ENCODE measurements at regions not wholly inside any gene's neighbourhood (a gene's known extent, or its start where the extent isn't known, plus 50 kb on each side); places are given as distances from the start of the nearest gene placed in this dataset.

DNA sequence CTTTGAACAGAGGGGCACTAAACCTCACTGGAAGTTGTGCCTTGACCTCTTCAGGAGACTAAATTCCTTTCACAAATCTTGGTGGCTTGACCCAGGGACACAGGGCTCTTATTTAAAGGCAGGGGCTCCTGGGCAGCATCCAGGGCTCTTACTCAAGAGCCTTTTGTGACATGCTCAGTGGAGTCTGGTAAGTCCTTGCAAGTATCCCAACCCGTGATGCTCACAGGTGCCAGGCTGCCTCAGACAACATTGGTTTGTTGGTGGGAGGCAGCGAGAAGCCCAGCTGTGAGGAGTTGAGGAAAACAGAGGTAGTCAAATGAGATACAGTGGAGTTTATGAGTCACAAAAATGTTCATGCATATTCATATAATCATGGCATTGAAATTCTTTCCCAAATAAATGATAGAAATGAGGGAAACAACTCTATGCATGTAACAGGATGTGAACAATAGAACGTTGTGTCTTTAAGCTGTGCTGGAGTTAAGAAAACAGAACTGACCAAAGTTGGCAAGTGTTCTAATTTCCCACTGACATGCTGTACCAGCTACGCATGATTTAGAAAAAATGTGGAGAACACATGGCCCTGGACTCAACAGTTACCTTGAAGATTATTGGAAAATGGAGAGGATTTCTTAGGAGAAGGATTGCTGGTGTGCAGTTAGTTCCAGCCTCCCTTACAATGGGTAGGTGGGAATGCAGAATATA is 654.5 kb upstream of the COBL start:
- no peak for TF ChIP-seq ZFX (IDR thresholded peaks at IDR 0.05; ENCODE audit: borderline replicate concordance)
- TF ChIP-seq, protein P1, sequence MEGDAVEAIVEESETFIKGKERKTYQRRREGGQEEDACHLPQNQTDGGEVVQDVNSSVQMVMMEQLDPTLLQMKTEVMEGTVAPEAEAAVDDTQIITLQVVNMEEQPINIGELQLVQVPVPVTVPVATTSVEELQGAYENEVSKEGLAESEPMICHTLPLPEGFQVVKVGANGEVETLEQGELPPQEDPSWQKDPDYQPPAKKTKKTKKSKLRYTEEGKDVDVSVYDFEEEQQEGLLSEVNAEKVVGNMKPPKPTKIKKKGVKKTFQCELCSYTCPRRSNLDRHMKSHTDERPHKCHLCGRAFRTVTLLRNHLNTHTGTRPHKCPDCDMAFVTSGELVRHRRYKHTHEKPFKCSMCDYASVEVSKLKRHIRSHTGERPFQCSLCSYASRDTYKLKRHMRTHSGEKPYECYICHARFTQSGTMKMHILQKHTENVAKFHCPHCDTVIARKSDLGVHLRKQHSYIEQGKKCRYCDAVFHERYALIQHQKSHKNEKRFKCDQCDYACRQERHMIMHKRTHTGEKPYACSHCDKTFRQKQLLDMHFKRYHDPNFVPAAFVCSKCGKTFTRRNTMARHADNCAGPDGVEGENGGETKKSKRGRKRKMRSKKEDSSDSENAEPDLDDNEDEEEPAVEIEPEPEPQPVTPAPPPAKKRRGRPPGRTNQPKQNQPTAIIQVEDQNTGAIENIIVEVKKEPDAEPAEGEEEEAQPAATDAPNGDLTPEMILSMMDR (IDR thresholded peaks at IDR 0.05), result no peak
- no peak overlapping the region for H3K27ac ChIP-seq

DNA sequence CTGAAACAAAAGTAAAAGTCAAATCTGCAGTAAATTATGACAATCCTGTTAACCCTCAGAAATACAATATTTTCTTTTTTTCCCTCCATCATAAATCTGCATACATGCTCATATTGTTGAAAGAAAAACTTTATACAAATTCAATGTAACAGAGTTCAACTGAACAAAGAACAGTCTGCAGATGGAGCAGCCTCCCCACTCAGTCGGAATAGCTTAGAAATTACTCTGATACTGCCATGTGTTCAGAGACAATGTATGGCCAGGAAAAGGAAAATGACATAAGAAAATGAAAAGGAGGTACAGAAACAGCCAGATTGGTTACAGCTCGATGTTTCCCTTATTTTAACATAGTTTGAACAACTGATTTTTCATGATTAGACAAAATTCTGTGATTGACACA is 651.9 kb upstream of the COBL start:
- H3K27ac ChIP-seq, result no peak overlapping the region
- TF ChIP-seq, protein P1 (IDR thresholded peaks at IDR 0.05), result no peak
- TF ChIP-seq ZFX (IDR thresholded peaks at IDR 0.05; ENCODE audit: borderline replicate concordance), result no peak

DNA sequence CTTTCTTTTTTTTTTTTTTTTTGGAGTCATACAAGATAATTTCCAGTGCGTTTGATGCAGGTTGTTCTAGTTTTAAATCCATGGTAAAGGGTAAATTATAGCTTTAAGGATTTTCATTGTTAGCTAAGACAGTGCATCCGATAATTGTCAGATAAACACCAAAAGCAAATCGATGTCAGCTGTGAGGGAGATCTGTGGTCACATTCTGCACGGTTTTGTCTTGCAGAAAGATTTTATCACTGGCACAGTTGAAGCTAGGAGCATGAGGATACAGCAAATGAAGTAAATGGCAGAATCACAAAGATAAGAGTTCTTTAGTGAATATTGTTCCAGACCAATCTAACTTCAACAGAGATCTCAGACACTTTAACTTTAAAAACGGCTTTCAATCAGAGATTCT is 648.8 kb upstream of the COBL start:
- H3K27ac ChIP-seq, result no peak overlapping the region

DNA sequence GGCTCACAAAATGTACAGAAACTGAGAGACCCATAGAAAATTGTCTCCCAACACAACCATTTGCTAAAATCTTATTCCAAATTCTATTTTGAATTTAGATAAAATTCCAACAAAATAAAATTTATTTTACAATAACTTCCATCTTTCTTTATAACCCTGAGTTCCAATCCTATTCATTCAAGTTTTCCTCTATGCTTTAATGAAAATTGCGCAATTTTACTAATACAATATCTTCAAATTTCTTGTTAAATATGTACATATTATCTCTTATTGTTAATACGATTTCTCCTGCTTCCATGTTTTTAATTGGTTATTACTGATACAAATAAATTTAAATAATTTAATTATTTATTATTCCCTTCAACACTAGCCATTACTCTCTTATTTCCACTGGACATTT is 645.2 kb upstream of the COBL start:
- H3K27ac ChIP-seq, result no peak overlapping the region
- TF ChIP-seq ZFX (IDR thresholded peaks at IDR 0.05; ENCODE audit: borderline replicate concordance), result no peak
- TF ChIP-seq, protein P1 (IDR thresholded peaks at IDR 0.05), result no peak

More for the DNA sequence above, 648.8 kb upstream of the COBL start:
- TF ChIP-seq ZFX (IDR thresholded peaks at IDR 0.05; ENCODE audit: borderline replicate concordance), result no peak
- TF ChIP-seq, protein P1 (IDR thresholded peaks at IDR 0.05), result no peak

DNA sequence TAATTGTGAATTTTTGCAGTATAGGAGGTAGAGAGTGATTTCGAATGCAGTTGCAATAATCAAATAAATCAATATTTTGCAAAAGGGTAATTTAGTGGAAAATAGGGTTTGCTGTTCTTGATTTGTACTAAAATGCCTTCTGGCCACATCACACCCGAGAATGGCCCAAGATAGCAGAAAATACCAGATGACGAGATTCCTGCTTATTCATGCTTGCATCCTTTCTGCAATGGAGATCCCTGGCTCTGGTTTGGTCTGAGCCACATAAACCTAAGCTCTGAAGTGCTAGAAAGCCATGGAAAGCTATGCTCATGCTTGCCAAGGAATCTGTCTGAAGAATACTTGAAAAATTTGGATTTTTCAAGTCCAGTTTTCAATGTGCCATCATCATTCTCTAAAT is 634.2 kb upstream of the COBL start:
- TF ChIP-seq ZFX (IDR thresholded peaks at IDR 0.05; ENCODE audit: borderline replicate concordance), result no peak
- TF ChIP-seq, protein P1 (IDR thresholded peaks at IDR 0.05), result no peak
- H3K27ac ChIP-seq, result no peak overlapping the region

DNA sequence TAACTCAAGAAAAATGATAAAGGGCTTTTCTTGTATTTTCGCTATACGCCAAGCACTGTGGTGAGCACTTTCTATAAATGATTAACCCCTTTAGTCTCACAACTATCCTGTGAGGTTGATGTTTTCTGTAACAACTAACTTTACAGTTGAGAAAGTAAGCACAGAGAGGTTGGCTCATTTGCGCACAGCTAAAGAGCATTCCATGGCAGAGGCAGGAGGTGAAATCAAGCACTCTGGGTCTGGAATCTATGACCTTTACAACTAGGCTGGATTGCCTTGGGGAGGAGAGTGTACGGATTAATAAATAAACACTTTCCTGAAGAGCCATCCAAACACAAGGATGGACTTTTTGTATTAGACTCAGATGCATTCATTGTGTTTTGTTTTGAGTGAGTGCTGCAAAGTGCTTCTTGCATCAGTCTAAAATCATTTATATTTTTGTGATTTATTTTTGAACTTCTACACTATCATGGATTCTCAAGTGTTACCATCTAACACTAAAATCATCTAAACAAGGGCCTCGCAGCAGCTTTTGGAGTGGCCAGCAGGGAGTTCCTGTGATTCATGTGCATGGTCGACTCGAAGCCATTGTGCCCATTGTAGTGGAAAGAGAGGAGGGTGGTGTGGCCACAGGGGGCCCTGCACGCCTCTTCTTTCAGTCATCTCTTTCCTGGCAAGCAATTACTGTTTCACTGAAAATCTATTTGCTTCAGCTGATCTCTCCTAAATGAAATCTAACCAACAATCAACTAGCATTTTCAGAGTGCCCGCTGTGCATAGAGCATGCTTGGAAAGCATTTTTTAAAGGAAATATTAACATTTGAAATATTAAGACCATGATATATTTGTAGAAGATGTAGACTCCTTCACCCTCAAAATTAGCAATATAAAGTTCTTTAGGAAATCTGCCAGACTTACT is 633.4 kb upstream of the COBL start:
- TF ChIP-seq, protein P1 (IDR thresholded peaks at IDR 0.05), result no peak
- TF ChIP-seq ZFX (IDR thresholded peaks at IDR 0.05; ENCODE audit: borderline replicate concordance), result no peak
- no peak overlapping the region for H3K27ac ChIP-seq

DNA sequence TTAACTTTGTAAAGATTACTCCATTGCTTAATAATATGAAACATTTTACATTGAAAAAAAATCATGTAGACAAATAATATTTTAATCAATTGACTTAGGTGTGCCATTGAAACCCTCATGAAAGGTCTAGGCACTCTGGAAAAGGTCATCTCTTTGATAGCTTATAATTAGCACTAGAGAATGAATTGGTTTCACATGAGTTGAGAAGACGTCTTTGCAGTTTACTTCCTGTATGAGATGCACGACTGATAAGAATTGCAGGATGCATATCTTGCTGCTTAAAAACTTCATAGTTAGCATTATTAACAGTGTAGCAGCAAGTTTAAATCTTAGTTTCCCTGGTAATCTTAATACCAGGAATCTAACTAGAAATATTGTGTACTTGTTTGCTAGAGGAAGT is 614.2 kb upstream of the COBL start:
- no peak for TF ChIP-seq ZFX (IDR thresholded peaks at IDR 0.05; ENCODE audit: borderline replicate concordance)
- TF ChIP-seq, protein P1 (IDR thresholded peaks at IDR 0.05), result no peak
- H3K27ac ChIP-seq, result no peak overlapping the region

Data from 22Rv1 (cell line).